ENCODE measurements at regions not wholly inside any gene's neighbourhood (a gene's known extent, or its start where the extent isn't known, plus 50 kb on each side); places are given as distances from the start of the nearest gene placed in this dataset.

DNA sequence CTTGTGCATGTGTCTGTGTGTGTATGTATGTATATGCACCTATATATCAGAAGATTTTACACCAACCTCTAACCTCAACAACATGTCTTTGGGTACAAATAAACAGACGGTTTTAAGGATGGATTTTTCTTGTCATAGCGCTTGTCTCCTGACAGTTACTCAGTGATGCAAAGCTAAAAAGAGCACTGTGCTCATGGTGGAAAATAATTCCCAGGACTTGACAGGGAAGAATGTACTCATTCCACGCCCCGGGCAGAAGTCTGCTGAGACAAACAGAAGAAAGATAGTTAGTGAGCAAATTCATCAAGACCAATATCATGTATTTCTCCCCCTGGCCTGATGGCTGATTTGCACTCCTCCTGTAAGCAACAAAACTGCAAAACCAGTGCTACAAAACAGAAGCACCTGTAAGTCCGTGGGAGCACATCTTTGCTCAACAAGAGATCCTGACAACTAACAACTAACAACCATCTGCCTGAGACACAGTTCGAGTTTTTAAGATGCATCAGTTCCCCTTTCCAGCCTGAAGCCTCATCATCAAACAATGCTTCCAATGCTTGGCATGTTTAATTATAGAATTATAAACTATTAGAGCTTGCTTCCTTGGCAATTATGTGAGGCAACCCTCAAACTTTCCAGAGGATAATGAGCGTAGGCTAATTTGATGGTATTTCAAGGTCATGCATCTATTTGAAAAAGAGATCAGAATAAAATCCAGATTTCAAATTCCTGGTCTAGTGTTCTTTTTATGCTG is 812.7 kb upstream of the MIR17HG start:
- H3K36me3 Mint-ChIP-seq (ENCODE audit: low read depth): peaks cover 6% of the 10 kb centered on the region
- H3K27me3 Mint-ChIP-seq (ENCODE audit: low read depth): no peaks in the 10 kb centered on the region
- DNase-seq (ENCODE audit: low read depth, low spot score): no peak
- TF ChIP-seq, protein P1, sequence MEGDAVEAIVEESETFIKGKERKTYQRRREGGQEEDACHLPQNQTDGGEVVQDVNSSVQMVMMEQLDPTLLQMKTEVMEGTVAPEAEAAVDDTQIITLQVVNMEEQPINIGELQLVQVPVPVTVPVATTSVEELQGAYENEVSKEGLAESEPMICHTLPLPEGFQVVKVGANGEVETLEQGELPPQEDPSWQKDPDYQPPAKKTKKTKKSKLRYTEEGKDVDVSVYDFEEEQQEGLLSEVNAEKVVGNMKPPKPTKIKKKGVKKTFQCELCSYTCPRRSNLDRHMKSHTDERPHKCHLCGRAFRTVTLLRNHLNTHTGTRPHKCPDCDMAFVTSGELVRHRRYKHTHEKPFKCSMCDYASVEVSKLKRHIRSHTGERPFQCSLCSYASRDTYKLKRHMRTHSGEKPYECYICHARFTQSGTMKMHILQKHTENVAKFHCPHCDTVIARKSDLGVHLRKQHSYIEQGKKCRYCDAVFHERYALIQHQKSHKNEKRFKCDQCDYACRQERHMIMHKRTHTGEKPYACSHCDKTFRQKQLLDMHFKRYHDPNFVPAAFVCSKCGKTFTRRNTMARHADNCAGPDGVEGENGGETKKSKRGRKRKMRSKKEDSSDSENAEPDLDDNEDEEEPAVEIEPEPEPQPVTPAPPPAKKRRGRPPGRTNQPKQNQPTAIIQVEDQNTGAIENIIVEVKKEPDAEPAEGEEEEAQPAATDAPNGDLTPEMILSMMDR (conservative IDR thresholded peaks at IDR 0.05): no peak
- no peak overlapping the region for H3K27ac Mint-ChIP-seq (ENCODE audit: unreplicated experiment)
- H3K4me1 Mint-ChIP-seq: no peaks in the 10 kb centered on the region
- no peak overlapping the region for H3K4me3 Mint-ChIP-seq
- H3K9me3 Mint-ChIP-seq: peaks cover 6% of the 10 kb centered on the region

DNA sequence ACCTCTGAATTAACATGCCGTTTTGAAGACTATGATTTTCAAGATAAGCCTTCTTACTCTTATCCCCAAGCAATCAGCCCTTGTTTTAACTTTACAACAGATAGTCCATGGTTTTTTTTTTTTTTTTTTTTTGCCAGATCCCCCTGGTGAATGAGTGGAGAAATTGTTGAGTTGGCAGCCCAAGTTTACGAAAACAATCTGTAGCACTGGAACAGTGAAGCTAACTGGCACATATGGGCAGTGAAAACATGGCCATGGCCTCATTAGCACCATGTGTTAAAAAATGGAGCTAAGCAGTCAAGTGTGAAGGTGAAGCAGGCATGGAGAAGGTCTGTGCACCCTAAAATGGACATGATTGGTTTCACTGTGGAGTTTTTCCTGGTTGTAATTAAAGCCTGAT is 812.1 kb upstream of the MIR17HG start:
- no peak for DNase-seq (ENCODE audit: low read depth, low spot score)
- Mint-ChIP-seq H3K4me3 (no peak overlapping the region), H3K4me1 (no peaks in the 10 kb centered on the region), H3K36me3 (ENCODE audit: low read depth) (peaks cover 7% of the 10 kb centered on the region), H3K27ac (ENCODE audit: unreplicated experiment) (no peak overlapping the region), H3K9me3 (peaks cover 11% of the 10 kb centered on the region), H3K27me3 (ENCODE audit: low read depth) (no peaks in the 10 kb centered on the region)
- TF ChIP-seq, protein P1 (conservative IDR thresholded peaks at IDR 0.05): no peak

DNA sequence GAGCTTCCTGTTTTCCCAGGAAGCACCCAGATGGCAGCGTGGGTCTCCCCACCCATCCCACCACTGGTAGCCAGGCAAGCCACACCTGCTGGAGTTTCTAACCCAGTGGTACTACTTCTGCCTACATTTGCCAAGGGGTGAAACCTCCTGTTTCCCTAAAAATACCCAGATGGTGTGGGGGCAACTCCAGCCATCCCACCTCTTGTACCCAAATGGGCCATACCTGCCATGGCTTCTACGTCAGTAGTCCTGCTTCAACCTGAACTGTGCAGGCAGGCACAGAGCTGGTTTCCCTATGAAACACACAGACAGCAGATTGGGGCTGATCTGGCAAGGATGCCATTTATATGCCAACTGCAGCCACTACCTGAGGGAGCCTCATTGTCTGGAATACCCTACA is 809.4 kb upstream of the MIR17HG start:
- DNase-seq (ENCODE audit: low read depth, low spot score): no peak
- Mint-ChIP-seq H3K4me1 (peaks cover 3% of the 10 kb centered on the region), H3K27me3 (ENCODE audit: low read depth) (no peaks in the 10 kb centered on the region), H3K9me3 (peaks cover 12% of the 10 kb centered on the region), H3K27ac (ENCODE audit: unreplicated experiment) (no peak overlapping the region), H3K36me3 (ENCODE audit: low read depth) (peaks cover 9% of the 10 kb centered on the region), H3K4me3 (no peak overlapping the region)
- TF ChIP-seq, protein P1 (conservative IDR thresholded peaks at IDR 0.05): no peak

DNA sequence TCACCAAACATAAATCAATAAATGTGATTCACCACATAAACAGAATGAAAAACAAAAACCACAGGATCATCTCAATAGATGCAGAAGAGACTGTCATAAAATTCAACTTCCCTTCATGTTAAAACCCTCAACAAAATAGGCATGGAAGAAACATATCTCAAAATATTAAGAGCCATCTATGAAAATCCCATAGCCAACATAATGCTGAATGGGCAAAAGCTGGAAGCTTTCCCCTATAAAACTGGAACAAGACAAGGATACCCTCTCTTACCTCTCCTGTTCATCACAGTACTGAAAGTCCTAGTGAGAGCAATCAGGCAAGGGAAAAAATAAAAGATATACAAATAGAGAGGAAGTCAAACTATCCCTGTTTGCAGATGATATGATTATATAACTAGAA is 806.1 kb upstream of the MIR17HG start:
- no peaks in the 10 kb centered on the region for H3K27me3 Mint-ChIP-seq (ENCODE audit: low read depth)
- H3K4me1 Mint-ChIP-seq: peaks cover 11% of the 10 kb centered on the region
- peaks cover 15% of the 10 kb centered on the region for H3K36me3 Mint-ChIP-seq (ENCODE audit: low read depth)
- H3K4me3 Mint-ChIP-seq: no peak overlapping the region
- DNase-seq (ENCODE audit: low read depth, low spot score): no peak
- H3K9me3 Mint-ChIP-seq: peaks cover 16% of the 10 kb centered on the region
- no peak overlapping the region for H3K27ac Mint-ChIP-seq (ENCODE audit: unreplicated experiment)
- TF ChIP-seq, protein P1 (conservative IDR thresholded peaks at IDR 0.05): no peak

DNA sequence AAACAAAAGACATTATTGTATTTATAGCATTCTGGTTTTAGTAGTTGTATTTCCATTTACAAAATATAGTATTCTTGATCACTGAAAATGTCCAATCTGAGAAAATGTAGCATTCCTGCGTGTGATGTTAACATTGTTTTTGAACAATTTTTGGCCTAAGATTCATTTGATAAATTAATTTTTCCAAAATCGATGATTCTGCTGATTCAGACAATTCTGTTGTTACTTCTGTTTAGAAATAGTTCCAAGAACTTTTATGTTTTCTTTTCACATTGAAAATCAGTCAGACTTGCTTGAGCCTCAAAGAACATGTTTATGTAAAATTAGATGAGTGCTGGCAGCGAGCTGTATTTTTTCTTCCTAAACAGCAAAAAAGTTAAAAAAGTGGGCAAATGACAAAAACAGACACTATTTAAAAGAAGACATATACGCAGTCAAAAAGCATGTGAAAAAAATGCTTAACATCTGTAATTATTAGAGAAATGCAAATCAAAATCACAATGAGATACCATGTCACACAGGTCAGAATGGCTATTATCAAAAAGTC is 804.5 kb upstream of the MIR17HG start:
- Mint-ChIP-seq H3K4me1 (peaks cover 11% of the 10 kb centered on the region), H3K27ac (ENCODE audit: unreplicated experiment) (no peak overlapping the region), H3K9me3 (peaks cover 24% of the 10 kb centered on the region), H3K36me3 (ENCODE audit: low read depth) (peaks cover 23% of the 10 kb centered on the region), H3K27me3 (ENCODE audit: low read depth) (no peaks in the 10 kb centered on the region), H3K4me3 (no peak overlapping the region)
- TF ChIP-seq, protein P1 (conservative IDR thresholded peaks at IDR 0.05): no peak
- DNase-seq (ENCODE audit: low read depth, low spot score): no peak
